GM21526 (cell line): ENCODE measurements at regions not wholly inside any gene's neighbourhood (a gene's known extent, or its start where the extent isn't known, plus 50 kb on each side); places are given as distances from the start of the nearest gene placed in this dataset.

ENCODE experiments used
- ATAC-seq: cut with Tn5 transposase; IDR thresholded peaks from one replicate; pipeline ENCODE4 v1.9.1; 2021; ENCODE audit warnings: moderate library complexity; ENCODE audit not compliant: unreplicated experiment, low FRiP score

DNA sequence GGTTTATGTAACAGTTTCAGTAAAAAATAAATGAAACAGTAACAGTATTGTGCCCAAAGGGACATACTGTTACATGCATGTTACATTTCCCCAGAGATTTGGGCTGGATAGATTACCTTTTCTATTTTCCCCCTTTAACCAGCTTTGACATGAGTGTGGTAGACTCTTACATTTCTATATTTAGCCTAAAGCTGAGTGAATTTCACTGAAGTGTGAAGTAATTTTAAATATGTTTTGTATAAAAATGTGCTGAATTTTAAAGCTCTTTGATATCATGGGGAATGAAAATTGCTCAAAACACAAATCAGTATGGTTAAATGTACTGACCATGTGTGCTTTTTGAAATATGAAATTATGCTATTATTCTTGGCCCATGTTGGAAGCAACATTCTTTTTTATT is 122.3 kb upstream of the CDH10 start:
- ATAC-seq, result no peak

DNA sequence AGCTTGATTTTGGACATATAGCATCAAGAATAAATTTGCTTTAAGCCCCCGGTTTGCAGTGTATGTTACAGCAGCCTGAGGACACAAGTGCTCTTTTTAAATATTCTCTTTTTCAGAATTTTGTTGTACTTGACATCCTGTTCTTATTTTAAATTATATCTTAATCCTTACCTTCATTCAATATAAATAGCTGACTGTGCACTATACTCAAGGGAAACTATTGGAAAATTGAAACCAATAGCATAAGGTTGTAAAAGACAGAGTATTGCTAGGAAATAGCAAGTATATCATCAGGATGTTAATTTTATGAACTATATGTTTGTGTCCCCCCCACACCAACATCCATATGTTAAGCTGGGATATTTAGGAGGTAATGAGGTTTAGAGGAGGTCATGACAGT is 120.4 kb upstream of the CDH10 start:
- ATAC-seq, result no peak

DNA sequence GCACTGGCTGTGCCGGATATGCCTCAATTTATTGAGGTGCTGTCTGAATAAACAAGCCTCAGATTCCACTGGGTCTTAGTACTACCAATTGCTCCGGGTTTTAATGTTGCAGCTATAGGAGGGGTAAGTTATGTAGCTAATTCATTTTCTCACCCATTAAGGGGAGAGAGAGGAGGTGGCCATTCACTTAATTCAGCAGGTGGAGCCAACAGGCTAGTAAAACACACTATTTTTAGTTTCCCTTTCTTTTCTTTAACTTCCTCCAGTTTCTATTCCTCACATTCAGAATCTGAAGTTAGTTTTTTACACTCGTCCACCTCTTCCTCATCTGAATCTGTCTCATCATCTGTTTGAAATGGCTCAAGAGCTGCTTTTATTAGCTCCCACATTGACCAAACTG is 105.6 kb upstream of the CDH10 start:
- ATAC-seq, result no peak

DNA sequence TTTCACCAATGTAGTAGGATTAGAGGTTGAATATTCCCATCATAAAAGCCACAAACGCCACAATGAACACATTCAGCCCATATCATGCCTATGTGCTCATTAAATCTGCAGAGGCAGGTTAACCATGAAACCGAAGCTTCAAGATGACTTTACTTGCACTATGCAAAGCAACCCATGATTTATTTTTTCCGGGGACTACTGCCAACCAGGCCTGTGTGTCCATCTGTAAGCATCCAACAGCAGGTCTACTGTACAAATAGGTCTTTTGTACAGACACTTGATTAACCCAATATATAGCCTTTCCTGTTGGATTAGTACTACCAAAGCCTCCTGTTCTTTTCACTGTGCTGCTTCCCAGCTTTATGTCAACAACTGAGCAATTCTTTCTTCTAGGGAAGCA is 104.9 kb upstream of the CDH10 start:
- ATAC-seq, result no peak

DNA sequence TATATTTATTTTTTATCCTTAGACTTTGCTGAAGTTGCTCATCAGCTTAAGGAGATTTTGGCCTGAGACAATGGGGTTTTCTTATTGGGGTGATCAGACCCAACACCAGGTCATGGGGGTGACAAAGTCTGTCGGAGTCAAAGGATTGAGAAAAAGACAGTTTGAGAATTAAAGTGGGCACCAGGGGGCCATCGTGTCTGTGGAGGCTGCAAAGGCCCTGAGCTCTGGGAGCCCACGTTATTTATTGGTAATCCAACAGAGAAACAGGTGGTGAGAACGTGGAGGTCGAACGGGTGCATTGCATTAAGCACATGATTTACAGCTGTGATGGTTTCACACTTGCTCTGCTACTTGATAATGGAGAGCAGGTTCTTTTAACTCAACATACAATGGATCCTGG is 102.5 kb upstream of the CDH10 start:
- ATAC-seq, result no peak

DNA sequence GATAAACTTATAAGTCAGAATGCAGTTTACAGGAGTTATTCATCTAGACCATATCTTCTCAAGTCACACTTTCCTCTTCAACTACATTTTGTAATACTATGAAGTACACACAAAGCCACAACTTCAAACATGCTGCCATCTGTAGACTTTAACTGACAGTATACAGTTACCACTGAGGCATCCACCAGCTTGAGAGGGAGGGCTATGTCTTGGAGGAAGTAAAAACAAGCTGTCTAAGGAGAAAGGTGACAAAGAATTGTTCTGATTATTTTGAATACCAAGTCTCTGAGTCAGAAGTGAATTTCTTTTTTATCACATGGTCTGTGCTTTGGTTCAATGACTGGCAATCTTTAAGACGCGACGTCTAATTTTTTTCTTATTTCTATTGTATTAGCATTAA is 97.6 kb upstream of the CDH10 start:
- no peak for ATAC-seq

DNA sequence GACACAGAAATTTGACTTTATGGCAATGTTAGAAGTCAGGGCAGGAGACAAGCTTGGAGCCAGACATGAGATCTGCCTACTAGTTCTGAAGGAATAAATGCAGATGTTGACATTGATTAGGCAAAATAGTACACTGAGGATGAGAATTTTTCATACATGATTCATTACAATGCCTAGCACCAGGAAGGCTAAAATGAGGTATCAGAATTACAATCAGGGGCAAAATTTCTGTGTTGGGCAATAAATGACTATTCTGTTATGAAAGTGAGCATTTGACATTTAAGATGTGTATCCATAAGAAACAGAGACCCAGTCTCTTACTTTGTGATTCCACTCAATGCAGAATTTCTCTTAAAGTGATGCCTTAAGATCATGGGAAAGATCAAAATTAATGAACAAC is 92.4 kb upstream of the CDH10 start:
- no peak for ATAC-seq

DNA sequence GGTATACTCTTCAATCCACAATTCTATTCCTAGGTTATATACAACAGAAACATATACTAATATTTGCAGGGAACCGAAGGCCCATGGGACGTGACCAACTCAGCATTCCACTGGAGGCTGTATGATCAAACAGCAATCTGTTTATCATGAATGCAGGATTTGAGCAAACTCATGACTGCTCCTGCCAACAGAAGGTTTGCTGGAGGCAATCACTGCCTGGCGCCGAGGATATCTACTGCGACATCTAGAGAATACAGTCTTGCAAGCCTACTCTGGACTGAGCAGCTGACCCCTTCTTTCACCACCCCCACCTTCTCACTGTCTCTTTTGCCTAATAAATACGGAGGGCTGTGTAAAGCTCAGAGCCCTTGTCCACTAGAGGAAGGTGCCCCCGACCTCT is 90.5 kb upstream of the CDH10 start:
- no peak for ATAC-seq

DNA sequence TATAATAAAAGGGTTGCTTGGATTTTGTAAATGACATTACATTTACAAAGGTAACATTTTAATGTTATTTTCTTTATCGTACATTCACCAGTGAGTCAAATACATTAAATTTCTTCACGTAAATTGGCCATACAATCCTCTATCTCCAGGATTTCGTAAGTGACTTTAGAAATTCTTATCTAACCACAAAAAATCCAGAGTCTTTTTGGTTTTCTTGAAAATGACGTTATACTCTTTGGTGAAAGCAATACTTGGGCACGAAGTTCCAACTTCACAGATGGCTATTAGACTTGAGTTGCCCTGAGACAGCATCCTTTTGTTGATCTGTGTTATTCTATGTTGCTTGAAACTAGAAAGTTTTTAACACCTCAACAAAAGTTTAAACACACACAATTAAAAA is 87.4 kb upstream of the CDH10 start:
- no peak for ATAC-seq

DNA sequence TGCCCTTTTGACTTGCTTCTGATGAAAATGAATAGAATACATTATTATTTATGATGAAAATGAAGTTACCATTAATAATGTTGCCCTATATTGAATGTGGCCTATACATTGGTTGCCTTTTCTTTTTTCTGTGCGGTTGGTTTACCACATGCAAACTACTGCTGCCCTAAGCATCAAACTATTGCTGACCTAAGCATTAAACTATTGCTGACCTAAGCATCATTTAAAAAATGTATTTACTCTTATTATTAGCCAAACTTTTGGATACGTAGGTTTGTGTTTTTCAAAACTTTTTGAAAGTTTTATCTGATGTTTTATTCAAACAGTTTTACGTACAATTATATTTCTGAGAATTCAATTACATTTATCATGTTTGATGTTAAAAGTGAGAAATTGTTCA is 76.0 kb upstream of the CDH10 start:
- ATAC-seq, result no peak

DNA sequence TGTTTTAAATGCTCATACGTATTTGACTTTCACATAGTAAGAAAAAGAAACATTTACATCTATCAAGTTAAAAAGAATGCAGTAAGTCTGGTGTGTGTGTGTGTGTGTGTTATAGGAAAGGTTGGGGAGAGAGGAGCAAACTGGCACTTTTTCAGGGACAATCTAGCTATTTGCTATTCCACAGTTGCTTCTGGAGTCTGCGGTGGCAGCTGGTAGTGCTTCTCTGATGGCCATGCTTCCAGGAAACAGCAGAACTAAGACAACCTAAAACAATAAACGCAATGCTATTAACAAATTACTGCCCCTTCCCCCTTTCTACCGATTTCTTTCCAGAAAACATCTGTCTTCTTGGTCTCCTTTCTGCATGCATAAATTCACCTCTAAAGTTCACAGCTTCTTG is 70.0 kb upstream of the CDH10 start:
- no peak for ATAC-seq

DNA sequence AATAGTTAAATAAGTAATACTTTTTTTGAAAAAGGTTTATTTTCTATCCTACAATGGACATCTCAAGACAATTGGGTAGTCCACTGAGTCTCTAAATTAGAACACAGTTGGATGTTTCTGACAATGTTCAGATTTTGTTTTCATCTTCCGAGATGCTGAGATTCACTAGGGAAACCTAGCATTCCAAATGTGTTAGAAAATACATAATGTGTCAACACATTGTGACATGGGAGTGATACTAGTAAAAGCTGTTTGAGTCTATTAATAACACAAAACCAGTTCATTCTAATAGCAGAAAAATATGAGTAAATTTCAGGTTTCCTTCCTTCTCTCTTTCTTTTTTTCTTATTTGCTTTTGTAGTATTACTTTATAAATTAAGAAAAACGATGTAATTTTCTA is 68.2 kb upstream of the CDH10 start:
- no peak for ATAC-seq

DNA sequence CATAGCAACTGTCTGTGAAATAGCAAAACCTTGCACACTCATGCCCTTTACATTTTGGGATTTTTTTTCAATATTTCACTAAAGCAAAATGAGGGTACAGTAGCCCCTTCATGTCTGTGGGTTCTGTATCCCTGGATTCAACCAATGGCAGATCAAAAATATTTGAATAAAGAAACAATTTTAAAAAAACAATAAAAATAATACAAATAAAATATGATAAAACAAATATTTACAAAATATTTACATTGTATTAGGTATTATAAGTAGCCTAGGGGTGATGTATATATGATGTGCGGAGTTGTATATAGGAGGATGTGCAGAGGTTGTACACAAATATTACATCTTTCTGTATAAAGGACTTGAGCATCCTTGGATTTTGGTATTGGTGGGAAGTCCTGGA is 67.3 kb upstream of the CDH10 start:
- ATAC-seq, result no peak

DNA sequence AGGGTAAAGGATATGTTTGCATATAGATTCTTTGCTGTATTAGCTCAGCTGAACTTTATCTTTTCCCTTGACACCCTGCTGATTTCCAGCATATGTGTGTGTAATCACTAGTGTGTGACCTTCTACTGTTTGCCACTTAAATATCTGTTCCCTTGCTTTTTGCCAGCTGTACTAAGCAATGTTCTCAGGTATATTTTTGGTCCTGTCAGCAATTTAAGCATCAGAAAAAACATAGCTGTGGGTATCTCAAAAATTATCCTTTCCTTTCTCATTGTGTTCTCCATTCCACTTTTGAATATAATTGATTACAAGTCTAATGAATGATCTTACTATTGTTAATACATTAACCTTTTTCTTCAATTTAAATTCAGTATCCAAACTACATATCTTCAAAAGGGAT is 59.2 kb upstream of the CDH10 start:
- no peak for ATAC-seq
